OCI-LY7 (cell line): ENCODE measurements at regions not wholly inside any gene's neighbourhood (a gene's known extent, or its start where the extent isn't known, plus 50 kb on each side); places are given as distances from the start of the nearest gene placed in this dataset.

Experiments used
- BruUV-seq: library from RNA; stranded (reverse); fragments of 400-500 nt; replicated peaks from 2 replicates; lab custom pipeline; 2021; lab: Mats Ljungman, UMichigan
- CTCF ChIA-PET: fragments of 300-600 bp; sonication (Branson Sonifier 250); formaldehyde crosslinking; loops from one replicate; lab custom pipeline; 2022; ENCODE audit warnings: antibody characterized with exemption; ENCODE audit not compliant: unreplicated experiment; lab: Charles Lee
- POLR2A ChIA-PET: fragments of 300-600 bp; sonication (Branson Sonifier 250); formaldehyde crosslinking; loops from one replicate; lab custom pipeline; 2022; ENCODE audit warnings: antibody characterized with exemption; lab: Charles Lee
- DNase-seq: peaks from one replicate; pipeline ENCODE4 v3.0.0-alpha.2; 2015; ENCODE audit warnings: low spot score
- H2AFZ ChIP-seq: fragments of 200-600 bp; sonication (generic), shearing (Covaris generic); 2 replicates; pipeline ENCODE4 v1.6.1; 2014; ENCODE audit warnings: mild to moderate bottlenecking, antibody characterized with exemption, low read length, moderate library complexity
- H3K27ac ChIP-seq: fragments of 200-600 bp; sonication (generic); 2 replicates; pipeline ENCODE4 v1.5.1; 2014; ENCODE audit warnings: mixed run types, low read depth, mild to moderate bottlenecking, moderate library complexity, low read length, inconsistent platforms; ENCODE audit not compliant: poor library complexity, severe bottlenecking
- H3K36me3 ChIP-seq: fragments of 200-600 bp; sonication (generic); 2 replicates; pipeline ENCODE4 v1.6.1; 2014; ENCODE audit warnings: mild to moderate bottlenecking, antibody characterized with exemption, low read length, moderate library complexity, mixed read lengths; ENCODE audit not compliant: insufficient read depth
- H3K4me1 ChIP-seq: fragments of 200-600 bp; sonication (generic); 2 replicates; pipeline ENCODE4 v1.5.1; 2014; ENCODE audit warnings: mild to moderate bottlenecking, low read length; ENCODE audit not compliant: insufficient read depth, poor library complexity, severe bottlenecking
- H3K4me2 ChIP-seq: fragments of 200-600 bp; sonication (generic); 2 replicates; pipeline ENCODE4 v1.6.1; 2014; ENCODE audit warnings: mild to moderate bottlenecking, low read length
- H3K4me3 ChIP-seq: fragments of 200-600 bp; sonication (generic); 2 replicates; pipeline ENCODE4 v1.5.1; 2014; ENCODE audit warnings: mild to moderate bottlenecking, low read depth, low read length; ENCODE audit not compliant: poor library complexity, severe bottlenecking
- H3K79me2 ChIP-seq: fragments of 200-600 bp; sonication (generic); 2 replicates; pipeline ENCODE4 v1.6.1; 2016; ENCODE audit warnings: low read depth, mild to moderate bottlenecking, low read length, moderate library complexity, mixed read lengths; ENCODE audit not compliant: insufficient read depth
- H3K9me2 ChIP-seq: fragments of 200-600 bp; sonication (generic); 2 replicates; pipeline ENCODE4 v1.6.1; 2016; ENCODE audit warnings: mild to moderate bottlenecking, low read length, mixed read lengths; ENCODE audit not compliant: insufficient read depth
- H3K9me3 ChIP-seq: fragments of 200-600 bp; sonication (generic); 2 replicates; pipeline ENCODE4 v1.6.1; 2014; ENCODE audit warnings: mild to moderate bottlenecking, mixed run types, low read length, mixed read lengths
- H4K20me1 ChIP-seq: fragments of 200-600 bp; sonication (generic); 2 replicates; pipeline ENCODE4 v1.6.1; 2014; ENCODE audit warnings: mild to moderate bottlenecking, antibody characterized with exemption, low read length, moderate library complexity, mixed read lengths; ENCODE audit not compliant: insufficient read depth
- EZH2phosphoT487 ChIP-seq: fragments of 200-600 bp; sonication (generic); IDR thresholded peaks from 2 replicates; pipeline ENCODE4 v1.6.1; 2018; ENCODE audit warnings: low read depth, borderline replicate concordance, mild to moderate bottlenecking, mixed run types, antibody characterized with exemption, low read length, moderate library complexity, mixed read lengths
- intact Hi-C: fragments of 100-400 bp; cut with micrococcal nuclease; formaldehyde crosslinking; loops from one replicate; pipeline ENCODE4 v1.10.0; 2022; ENCODE audit not compliant: unreplicated experiment
- TF ChIP-seq, protein P1 (sequence below): fragments of 200-600 bp; sonication (generic); conservative IDR thresholded peaks from 2 replicates; pipeline ENCODE4 v1.5.1; 2014; ENCODE audit warnings: mild to moderate bottlenecking, antibody characterized with exemption, low read length, moderate library complexity, mixed read lengths

DNA sequence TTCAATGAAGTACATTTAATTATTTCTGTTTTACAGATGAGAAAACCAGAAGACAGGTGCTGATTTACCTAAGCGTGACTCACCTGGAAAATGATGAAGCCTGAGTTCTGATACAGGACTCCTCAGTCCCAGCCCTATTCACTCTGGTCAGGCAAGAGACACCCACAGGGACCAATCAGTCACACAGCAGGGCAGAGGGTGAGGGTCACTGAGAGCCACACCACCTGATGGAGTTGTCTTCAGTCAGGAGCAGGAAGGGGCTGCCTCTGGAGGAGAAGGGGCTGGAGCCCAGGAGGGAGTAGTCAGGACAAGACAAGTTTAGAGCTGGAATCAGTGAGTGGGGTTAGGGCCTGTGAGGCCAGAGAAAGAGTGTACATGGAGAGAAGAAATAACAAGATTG, 251.2 kb upstream of the MOCS1 start:
- Histone ChIP-seq H3K4me3 (no peak overlapping the region), H2AFZ (no peak overlapping the region), H3K9me2 (no peaks in the 10 kb centered on the region), H3K79me2 (no peaks in the 10 kb centered on the region), H3K36me3 (no peaks in the 10 kb centered on the region), H3K4me2 (no peak overlapping the region), H3K27ac (no peak overlapping the region), H3K9me3 (no peaks in the 10 kb centered on the region), H3K4me1 (no peaks in the 10 kb centered on the region), H4K20me1 (no peaks in the 10 kb centered on the region)
- no peak for TF ChIP-seq EZH2phosphoT487
- TF ChIP-seq, protein P1, sequence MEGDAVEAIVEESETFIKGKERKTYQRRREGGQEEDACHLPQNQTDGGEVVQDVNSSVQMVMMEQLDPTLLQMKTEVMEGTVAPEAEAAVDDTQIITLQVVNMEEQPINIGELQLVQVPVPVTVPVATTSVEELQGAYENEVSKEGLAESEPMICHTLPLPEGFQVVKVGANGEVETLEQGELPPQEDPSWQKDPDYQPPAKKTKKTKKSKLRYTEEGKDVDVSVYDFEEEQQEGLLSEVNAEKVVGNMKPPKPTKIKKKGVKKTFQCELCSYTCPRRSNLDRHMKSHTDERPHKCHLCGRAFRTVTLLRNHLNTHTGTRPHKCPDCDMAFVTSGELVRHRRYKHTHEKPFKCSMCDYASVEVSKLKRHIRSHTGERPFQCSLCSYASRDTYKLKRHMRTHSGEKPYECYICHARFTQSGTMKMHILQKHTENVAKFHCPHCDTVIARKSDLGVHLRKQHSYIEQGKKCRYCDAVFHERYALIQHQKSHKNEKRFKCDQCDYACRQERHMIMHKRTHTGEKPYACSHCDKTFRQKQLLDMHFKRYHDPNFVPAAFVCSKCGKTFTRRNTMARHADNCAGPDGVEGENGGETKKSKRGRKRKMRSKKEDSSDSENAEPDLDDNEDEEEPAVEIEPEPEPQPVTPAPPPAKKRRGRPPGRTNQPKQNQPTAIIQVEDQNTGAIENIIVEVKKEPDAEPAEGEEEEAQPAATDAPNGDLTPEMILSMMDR: no peak
- ChIA-PET CTCF (no interaction called here), POLR2A (no interaction called here)
- intact Hi-C loops: no loop called here
- no TSS peak for BruUV-seq
- no peak for DNase-seq

DNA sequence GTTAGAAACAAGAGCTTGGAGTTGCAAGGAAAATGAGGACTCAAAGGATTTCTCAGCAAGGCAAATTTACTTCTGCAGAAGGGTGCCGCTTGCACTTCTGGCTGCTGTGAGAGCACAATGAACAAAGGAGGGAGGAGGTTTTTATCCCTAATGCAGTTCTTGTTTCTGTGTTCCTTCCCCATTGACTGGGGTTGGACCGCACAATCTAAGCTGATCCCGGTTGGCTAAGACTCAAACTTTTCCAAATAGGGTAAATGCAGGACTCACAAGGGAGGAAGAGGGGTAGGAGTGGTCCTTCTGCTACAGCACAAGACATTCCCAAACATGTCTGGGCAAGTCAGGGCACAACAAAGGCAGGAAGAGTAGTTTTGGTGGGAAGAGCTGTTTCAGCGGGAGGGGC, 249.6 kb upstream of the MOCS1 start:
- TF ChIP-seq, protein P1: no peak
- TF ChIP-seq EZH2phosphoT487: no peak
- no TSS peak for BruUV-seq
- Histone ChIP-seq H3K36me3 (no peaks in the 10 kb centered on the region), H3K79me2 (no peaks in the 10 kb centered on the region), H4K20me1 (no peaks in the 10 kb centered on the region), H3K9me3 (no peaks in the 10 kb centered on the region), H3K4me1 (no peaks in the 10 kb centered on the region), H3K4me3 (no peak overlapping the region), H3K27ac (no peak overlapping the region), H2AFZ (no peak overlapping the region), H3K9me2 (no peaks in the 10 kb centered on the region), H3K4me2 (no peak overlapping the region)
- ChIA-PET CTCF (no interaction called here), POLR2A (interaction anchor here (0.6 kb wide), 1 partner anchor 878 kb away, joined by 5 read pairs; no protein-coding TSS in a partner anchor)
- no peak for DNase-seq
- intact Hi-C loops: no loop called here

DNA sequence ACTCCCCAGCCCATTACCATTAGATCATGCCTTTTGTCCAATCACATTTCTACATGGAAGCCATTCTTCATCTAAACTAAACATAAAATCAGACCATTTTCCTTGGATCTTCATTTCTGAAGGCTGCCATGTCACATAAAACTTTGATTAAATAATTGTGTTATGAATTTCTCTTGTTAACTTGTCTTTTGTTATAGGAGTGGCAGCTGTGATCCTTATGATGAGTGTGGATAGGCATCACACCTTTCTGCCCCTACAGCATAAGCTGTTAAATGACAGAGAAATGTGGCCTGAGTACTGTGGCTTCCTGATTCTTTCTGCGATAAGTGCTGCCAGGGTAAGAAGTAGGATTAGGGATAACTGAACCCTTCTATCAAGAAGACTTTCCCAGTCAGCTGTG, 247.1 kb upstream of the MOCS1 start:
- H3K27ac ChIP-seq: no peak overlapping the region
- intact Hi-C loops: no loop called here
- BruUV-seq: no TSS peak
- no peaks in the 10 kb centered on the region for H3K36me3 ChIP-seq
- no peaks in the 10 kb centered on the region for H4K20me1 ChIP-seq
- H3K4me2 ChIP-seq: no peak overlapping the region
- no peaks in the 10 kb centered on the region for H3K9me3 ChIP-seq
- DNase-seq: no peak
- no peak for TF ChIP-seq EZH2phosphoT487
- TF ChIP-seq, protein P1: no peak
- no peaks in the 10 kb centered on the region for H3K79me2 ChIP-seq
- POLR2A ChIA-PET: no interaction called here
- CTCF ChIA-PET: no interaction called here
- H3K9me2 ChIP-seq: no peaks in the 10 kb centered on the region
- H2AFZ ChIP-seq: no peak overlapping the region
- H3K4me1 ChIP-seq: no peaks in the 10 kb centered on the region
- H3K4me3 ChIP-seq: no peak overlapping the region
